ENCODE measurements at regions not wholly inside any gene's neighbourhood (a gene's known extent, or its start where the extent isn't known, plus 50 kb on each side); places are given as distances from the start of the nearest gene placed in this dataset.

- TF ChIP-seq, protein P1, sequence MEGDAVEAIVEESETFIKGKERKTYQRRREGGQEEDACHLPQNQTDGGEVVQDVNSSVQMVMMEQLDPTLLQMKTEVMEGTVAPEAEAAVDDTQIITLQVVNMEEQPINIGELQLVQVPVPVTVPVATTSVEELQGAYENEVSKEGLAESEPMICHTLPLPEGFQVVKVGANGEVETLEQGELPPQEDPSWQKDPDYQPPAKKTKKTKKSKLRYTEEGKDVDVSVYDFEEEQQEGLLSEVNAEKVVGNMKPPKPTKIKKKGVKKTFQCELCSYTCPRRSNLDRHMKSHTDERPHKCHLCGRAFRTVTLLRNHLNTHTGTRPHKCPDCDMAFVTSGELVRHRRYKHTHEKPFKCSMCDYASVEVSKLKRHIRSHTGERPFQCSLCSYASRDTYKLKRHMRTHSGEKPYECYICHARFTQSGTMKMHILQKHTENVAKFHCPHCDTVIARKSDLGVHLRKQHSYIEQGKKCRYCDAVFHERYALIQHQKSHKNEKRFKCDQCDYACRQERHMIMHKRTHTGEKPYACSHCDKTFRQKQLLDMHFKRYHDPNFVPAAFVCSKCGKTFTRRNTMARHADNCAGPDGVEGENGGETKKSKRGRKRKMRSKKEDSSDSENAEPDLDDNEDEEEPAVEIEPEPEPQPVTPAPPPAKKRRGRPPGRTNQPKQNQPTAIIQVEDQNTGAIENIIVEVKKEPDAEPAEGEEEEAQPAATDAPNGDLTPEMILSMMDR (IDR thresholded peaks at IDR 0.05), result no peak
- TF ChIP-seq EZH2 (IDR thresholded peaks at IDR 0.05), result no peak
These were observed 358.5 kb upstream of the RBMS3 start for GRCh38 chr3:28922376-28922775.
